Upper lobe of left lung (tissue), 4 donors: ENCODE measurements at regions not wholly inside any gene's neighbourhood (a gene's known extent, or its start where the extent isn't known, plus 50 kb on each side); places are given as distances from the start of the nearest gene placed in this dataset.

ENCODE experiments used
- CTCF ChIP-seq, 6 experiments: fragments of 450-650 bp in 4 of 6; fragments of 200-600 bp in 2 of 6; sonication (generic) in 2 of 6; IDR thresholded peaks; one replicate each; pipeline ENCODE4 v1.5.1; 2016 to 2019; ENCODE audit warnings: antibody characterized with exemption in 6 of 6
- EP300 ChIP-seq, 4 donors: sonication (generic); formaldehyde crosslinking; IDR thresholded peaks; one replicate each; pipeline ENCODE4 v1.5.1; 2017; ENCODE audit warnings: antibody characterized with exemption in 4 of 4, control low read depth in 2 of 4
- POLR2A ChIP-seq, 4 donors: fragments of 450-650 bp; IDR thresholded peaks; one replicate each; pipeline ENCODE4 v1.5.1; 2016 to 2017; ENCODE audit warnings: antibody characterized with exemption in 4 of 4, mild to moderate bottlenecking in 2 of 4

DNA sequence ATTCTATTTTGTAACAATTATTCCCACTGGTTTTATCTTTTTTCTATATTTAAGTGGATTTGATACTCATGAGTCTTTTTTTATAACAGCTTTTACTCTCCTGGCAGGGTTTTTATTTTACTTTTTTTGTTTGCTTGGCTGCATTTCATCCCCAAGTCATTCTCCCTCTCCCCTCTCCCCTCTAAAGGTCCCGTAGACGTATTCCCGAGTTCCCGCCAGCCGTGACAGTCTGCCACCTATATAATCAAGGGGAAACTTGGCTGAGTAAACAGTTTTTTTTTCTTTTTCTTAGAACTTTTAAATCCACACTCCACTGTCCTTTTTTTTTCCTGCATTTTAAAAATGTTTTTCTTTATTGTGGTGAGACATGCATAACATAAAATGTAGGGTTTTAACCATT, 433.1 kb upstream of the HS6ST1 start:
- TF ChIP-seq CTCF (IDR thresholded peaks at IDR 0.05) (no peak), POLR2A (IDR thresholded peaks at IDR 0.05) (no peak), EP300 (IDR thresholded peaks at IDR 0.05) (no peak)
